Neural progenitor cell (in vitro differentiated cells): ENCODE measurements at regions not wholly inside any gene's neighbourhood (a gene's known extent, or its start where the extent isn't known, plus 50 kb on each side); places are given as distances from the start of the nearest gene placed in this dataset.

Source experiments
- DNase-seq: peaks from one replicate; pipeline ENCODE4 v3.0.0-alpha.2; 2016; ENCODE audit warnings: low spot score
- H2AFZ ChIP-seq: fragments of 200-600 bp; sonication (generic); replicated peaks from 2 replicates; pipeline ENCODE4 v1.6.1; 2016; ENCODE audit warnings: antibody characterized with exemption
- H3F3A ChIP-seq: fragments of 200-600 bp; sonication (generic); 2 replicates; pipeline ENCODE4 v1.6.1; 2016; ENCODE audit warnings: antibody characterized with exemption, low read depth
- H3K27ac ChIP-seq: fragments of 200-600 bp; sonication (generic); 2 replicates; pipeline ENCODE4 v1.5.1; 2016; ENCODE audit warnings: mild to moderate bottlenecking
- H3K27me3 ChIP-seq: fragments of 200-600 bp; sonication (generic); 2 replicates; pipeline ENCODE4 v1.6.1; 2016; ENCODE audit warnings: mild to moderate bottlenecking, moderate library complexity
- H3K36me3 ChIP-seq: fragments of 200-600 bp; sonication (generic); 2 replicates; pipeline ENCODE4 v1.5.1; 2016
- H3K4me1 ChIP-seq: fragments of 200-600 bp; sonication (generic); 2 replicates; pipeline ENCODE4 v1.6.1; 2016; ENCODE audit warnings: mixed run types
- H3K4me2 ChIP-seq: fragments of 200-600 bp; sonication (generic); 2 replicates; pipeline ENCODE4 v1.6.1; 2016
- H3K4me3 ChIP-seq: fragments of 200-600 bp; sonication (generic); 2 replicates; pipeline ENCODE4 v1.5.1; 2016
- H3K79me2 ChIP-seq: fragments of 200-600 bp; sonication (generic); 2 replicates; pipeline ENCODE4 v1.6.1; 2016; ENCODE audit warnings: low read depth
- H3K9ac ChIP-seq: fragments of 200-600 bp; sonication (generic); 2 replicates; pipeline ENCODE4 v1.6.1; 2016
- H3K9me3 ChIP-seq: fragments of 200-600 bp; sonication (generic); 2 replicates; pipeline ENCODE4 v1.5.1; 2016; ENCODE audit warnings: low read depth
- H4K20me1 ChIP-seq: fragments of 200-600 bp; sonication (generic); 2 replicates; pipeline ENCODE4 v1.6.1; 2016; ENCODE audit warnings: low read depth
- H3K27ac Mint-ChIP-seq: 3 replicates; pipeline ENCODE4 v1.8.0; 2021; ENCODE audit warnings: mixed read lengths
- H3K27me3 Mint-ChIP-seq: 2 replicates; pipeline ENCODE4 v1.8.0; 2022; ENCODE audit warnings: low read depth, mild to moderate bottlenecking, inconsistent platforms, moderate library complexity, mixed read lengths; ENCODE audit not compliant: insufficient read depth
- H3K36me3 Mint-ChIP-seq: 3 replicates; pipeline ENCODE4 v1.8.0; 2021; ENCODE audit warnings: mixed read lengths
- H3K4me1 Mint-ChIP-seq: 3 replicates; pipeline ENCODE4 v1.8.0; 2021; ENCODE audit warnings: mixed read lengths
- H3K4me3 Mint-ChIP-seq: 3 replicates; pipeline ENCODE4 v1.8.0; 2021; ENCODE audit warnings: mild to moderate bottlenecking, moderate library complexity, mixed read lengths
- H3K9me3 Mint-ChIP-seq: 3 replicates; pipeline ENCODE4 v1.8.0; 2020; ENCODE audit warnings: mixed read lengths
- EZH2 ChIP-seq: fragments of 200-600 bp; sonication (generic); IDR thresholded peaks from 2 replicates; pipeline ENCODE4 v1.6.1; 2017; ENCODE audit warnings: antibody characterized with exemption, mild to moderate bottlenecking, moderate library complexity
- EZH2phosphoT487 ChIP-seq: fragments of 200-600 bp; sonication (generic); IDR thresholded peaks from 2 replicates; pipeline ENCODE4 v1.6.1; 2017; ENCODE audit warnings: antibody characterized with exemption
- TF ChIP-seq, protein P1 (sequence below): fragments of 200-600 bp; sonication (generic); IDR thresholded peaks from 2 replicates; pipeline ENCODE4 v1.5.1; 2017; ENCODE audit warnings: antibody characterized with exemption, mild to moderate bottlenecking

DNA sequence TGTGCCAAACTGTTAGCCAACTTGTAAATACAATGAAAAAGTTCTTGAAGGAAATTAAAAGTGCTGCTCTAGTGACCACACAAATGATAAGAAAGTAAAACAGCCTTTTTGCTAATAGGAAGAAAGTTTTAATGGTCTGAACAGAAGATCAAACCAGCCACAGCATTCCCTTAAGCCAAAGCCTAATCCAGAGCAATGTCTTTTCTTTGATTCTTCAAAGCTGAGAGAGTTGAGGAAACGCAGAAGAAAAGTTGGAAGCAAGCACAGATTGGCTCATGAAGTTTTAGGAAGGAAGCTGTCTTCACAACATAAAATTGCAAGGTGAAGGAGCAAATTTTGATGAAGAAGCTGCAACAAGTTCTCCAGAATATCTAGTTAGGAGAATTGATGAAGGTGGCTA lies 213.8 kb downstream of the ATXN7L3B start:
- Mint-ChIP-seq H3K4me3 (no peak overlapping the region), H3K4me1 (no peaks in the 10 kb centered on the region), H3K9me3 (no peaks in the 10 kb centered on the region), H3K36me3 (no peaks in the 10 kb centered on the region), H3K27ac (no peak overlapping the region), H3K27me3 (no peaks in the 10 kb centered on the region)
- Histone ChIP-seq H3K27ac (no peak overlapping the region), H3F3A (no peaks in the 10 kb centered on the region), H3K4me2 (no peak overlapping the region), H2AFZ (no peak overlapping the region), H3K4me3 (no peak overlapping the region), H3K36me3 (no peaks in the 10 kb centered on the region), H3K79me2 (no peaks in the 10 kb centered on the region), H3K4me1 (no peaks in the 10 kb centered on the region), H4K20me1 (no peaks in the 10 kb centered on the region), H3K27me3 (no peaks in the 10 kb centered on the region), H3K9ac (no peak overlapping the region), H3K9me3 (no peaks in the 10 kb centered on the region)
- DNase-seq = no peak
- TF ChIP-seq EZH2 = no peak
- no peak for TF ChIP-seq EZH2phosphoT487
- TF ChIP-seq, protein P1, sequence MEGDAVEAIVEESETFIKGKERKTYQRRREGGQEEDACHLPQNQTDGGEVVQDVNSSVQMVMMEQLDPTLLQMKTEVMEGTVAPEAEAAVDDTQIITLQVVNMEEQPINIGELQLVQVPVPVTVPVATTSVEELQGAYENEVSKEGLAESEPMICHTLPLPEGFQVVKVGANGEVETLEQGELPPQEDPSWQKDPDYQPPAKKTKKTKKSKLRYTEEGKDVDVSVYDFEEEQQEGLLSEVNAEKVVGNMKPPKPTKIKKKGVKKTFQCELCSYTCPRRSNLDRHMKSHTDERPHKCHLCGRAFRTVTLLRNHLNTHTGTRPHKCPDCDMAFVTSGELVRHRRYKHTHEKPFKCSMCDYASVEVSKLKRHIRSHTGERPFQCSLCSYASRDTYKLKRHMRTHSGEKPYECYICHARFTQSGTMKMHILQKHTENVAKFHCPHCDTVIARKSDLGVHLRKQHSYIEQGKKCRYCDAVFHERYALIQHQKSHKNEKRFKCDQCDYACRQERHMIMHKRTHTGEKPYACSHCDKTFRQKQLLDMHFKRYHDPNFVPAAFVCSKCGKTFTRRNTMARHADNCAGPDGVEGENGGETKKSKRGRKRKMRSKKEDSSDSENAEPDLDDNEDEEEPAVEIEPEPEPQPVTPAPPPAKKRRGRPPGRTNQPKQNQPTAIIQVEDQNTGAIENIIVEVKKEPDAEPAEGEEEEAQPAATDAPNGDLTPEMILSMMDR = no peak

DNA sequence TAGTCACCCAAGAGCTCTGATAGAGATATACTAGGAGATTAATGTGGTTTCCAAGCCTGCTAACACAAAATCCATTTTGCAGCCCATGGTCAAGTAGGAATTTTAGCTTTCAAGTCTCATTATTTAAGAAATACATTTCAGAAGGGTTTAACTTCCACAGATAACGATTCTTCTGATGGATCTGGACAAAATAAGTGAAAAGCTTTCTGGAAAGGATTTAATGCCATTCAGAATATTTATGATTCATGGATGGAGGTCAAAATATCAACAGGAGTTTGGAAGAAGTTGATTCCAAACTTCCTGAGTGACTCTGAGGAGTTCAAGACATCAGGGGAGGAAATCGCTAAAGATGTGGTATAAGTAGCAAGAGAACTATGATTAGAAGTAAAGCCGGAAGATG lies 214.6 kb downstream of the ATXN7L3B start:
- no peaks in the 10 kb centered on the region for H3K79me2 ChIP-seq
- no peaks in the 10 kb centered on the region for H3K36me3 ChIP-seq
- Mint-ChIP-seq H3K36me3 (no peaks in the 10 kb centered on the region), H3K4me1 (no peaks in the 10 kb centered on the region), H3K4me3 (no peak overlapping the region), H3K9me3 (no peaks in the 10 kb centered on the region), H3K27ac (no peak overlapping the region), H3K27me3 (no peaks in the 10 kb centered on the region)
- H3F3A ChIP-seq = no peaks in the 10 kb centered on the region
- no peaks in the 10 kb centered on the region for H3K9me3 ChIP-seq
- no peak overlapping the region for H3K27ac ChIP-seq
- TF ChIP-seq, protein P1 = no peak
- TF ChIP-seq EZH2phosphoT487 = no peak
- no peak for TF ChIP-seq EZH2
- no peaks in the 10 kb centered on the region for H4K20me1 ChIP-seq
- H3K4me2 ChIP-seq = no peak overlapping the region
- no peak overlapping the region for H3K9ac ChIP-seq
- H3K27me3 ChIP-seq = no peaks in the 10 kb centered on the region
- no peak overlapping the region for H3K4me3 ChIP-seq
- no peaks in the 10 kb centered on the region for H3K4me1 ChIP-seq
- DNase-seq = no peak
- no peak overlapping the region for H2AFZ ChIP-seq

GRCh38 chr12:74770552-74770951 lies 232.9 kb downstream of the ATXN7L3B start:
- H3K36me3 Mint-ChIP-seq = no peaks in the 10 kb centered on the region
- Histone ChIP-seq H3K9ac (no peak overlapping the region), H2AFZ (no peak overlapping the region), H3K4me3 (no peak overlapping the region), H3K79me2 (no peaks in the 10 kb centered on the region), H3K36me3 (no peaks in the 10 kb centered on the region), H3K9me3 (no peaks in the 10 kb centered on the region), H3F3A (no peaks in the 10 kb centered on the region), H4K20me1 (no peaks in the 10 kb centered on the region), H3K4me2 (no peak overlapping the region), H3K27ac (no peak overlapping the region), H3K4me1 (no peaks in the 10 kb centered on the region), H3K27me3 (no peaks in the 10 kb centered on the region)
- no peak for TF ChIP-seq EZH2phosphoT487
- TF ChIP-seq EZH2 = no peak
- TF ChIP-seq, protein P1 = no peak
- H3K27me3 Mint-ChIP-seq = no peaks in the 10 kb centered on the region
- H3K4me3 Mint-ChIP-seq = no peak overlapping the region
- DNase-seq = no peak
- no peak overlapping the region for H3K27ac Mint-ChIP-seq
- H3K4me1 Mint-ChIP-seq = no peaks in the 10 kb centered on the region
- no peaks in the 10 kb centered on the region for H3K9me3 Mint-ChIP-seq

DNA sequence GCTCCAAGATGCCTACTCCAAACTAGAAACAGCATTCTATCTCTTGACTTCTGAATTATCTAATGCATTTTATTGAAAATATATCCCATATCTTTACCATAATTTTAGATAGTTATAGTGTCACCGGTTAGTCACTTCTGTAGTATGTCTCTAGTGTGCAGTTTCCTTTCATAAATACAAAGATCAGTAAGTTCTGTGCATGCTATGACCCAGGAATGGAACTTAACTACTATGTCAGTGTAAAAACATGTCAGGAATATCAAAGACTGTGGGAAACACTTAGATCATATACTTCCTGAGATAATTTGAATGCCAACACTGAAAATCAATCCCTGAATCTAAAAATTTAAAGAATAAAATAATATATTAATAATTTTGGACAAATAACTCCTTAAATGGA lies 237.6 kb downstream of the ATXN7L3B start:
- Mint-ChIP-seq H3K4me3 (no peak overlapping the region), H3K4me1 (peaks cover 3% of the 10 kb centered on the region), H3K9me3 (no peaks in the 10 kb centered on the region), H3K36me3 (no peaks in the 10 kb centered on the region), H3K27me3 (no peaks in the 10 kb centered on the region), H3K27ac (no peak overlapping the region)
- H3K27me3 ChIP-seq = no peaks in the 10 kb centered on the region
- no peaks in the 10 kb centered on the region for H3F3A ChIP-seq
- H3K4me3 ChIP-seq = no peak overlapping the region
- no peak overlapping the region for H2AFZ ChIP-seq
- no peak overlapping the region for H3K27ac ChIP-seq
- H4K20me1 ChIP-seq = no peaks in the 10 kb centered on the region
- DNase-seq = no peak
- no peak overlapping the region for H3K9ac ChIP-seq
- TF ChIP-seq EZH2phosphoT487 = no peak
- TF ChIP-seq, protein P1 = no peak
- no peak for TF ChIP-seq EZH2
- no peaks in the 10 kb centered on the region for H3K4me1 ChIP-seq
- no peak overlapping the region for H3K4me2 ChIP-seq
- no peaks in the 10 kb centered on the region for H3K36me3 ChIP-seq
- no peaks in the 10 kb centered on the region for H3K9me3 ChIP-seq
- no peaks in the 10 kb centered on the region for H3K79me2 ChIP-seq
